ENCODE measurements at regions not wholly inside any gene's neighbourhood (a gene's known extent, or its start where the extent isn't known, plus 50 kb on each side); places are given as distances from the start of the nearest gene placed in this dataset.

DNA sequence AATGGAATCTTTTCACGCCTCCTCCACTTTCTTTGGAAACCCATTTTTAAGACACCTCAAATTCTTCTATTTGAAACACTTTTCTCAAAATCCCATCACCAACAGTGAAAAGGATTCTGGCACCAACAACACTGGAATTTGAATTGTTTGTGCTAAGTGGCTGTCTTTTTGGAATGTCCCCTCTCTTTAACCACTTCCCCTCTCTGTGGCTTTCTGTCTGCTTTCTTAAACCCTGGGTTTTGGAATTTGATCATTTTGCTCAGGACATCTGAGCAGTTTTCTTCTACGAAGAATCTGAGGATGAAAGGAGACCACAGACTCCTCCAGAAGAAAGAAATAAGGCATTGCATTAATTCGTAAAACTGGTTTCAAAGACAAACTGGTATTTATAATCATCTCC, 89.0 kb downstream of the MXRA5 start:
- FAIRE-seq (no peak), DNase-seq (ENCODE audit: insufficient read length, low spot score) (no peak)
- no peak for TF ChIP-seq TAF1 (IDR thresholded peaks at IDR 0.05; ENCODE audit: low read depth, low read length)
- no peak for TF ChIP-seq SPI1 (IDR thresholded peaks at IDR 0.05; ENCODE audit: low read depth, low read length)
- TF ChIP-seq POU2F2 (IDR thresholded peaks at IDR 0.05; ENCODE audit: low read depth, low read length), result no peak
- no peak for TF ChIP-seq POLR2AphosphoS5 (IDR thresholded peaks at IDR 0.05; ENCODE audit: low read depth, low read length)
- no peak for TF ChIP-seq PAX5 (IDR thresholded peaks at IDR 0.05; ENCODE audit: insufficient read depth, low read length, severe bottlenecking)
- no peak for TF ChIP-seq POLR2A (IDR thresholded peaks at IDR 0.05; ENCODE audit: low read depth, low read length)

DNA sequence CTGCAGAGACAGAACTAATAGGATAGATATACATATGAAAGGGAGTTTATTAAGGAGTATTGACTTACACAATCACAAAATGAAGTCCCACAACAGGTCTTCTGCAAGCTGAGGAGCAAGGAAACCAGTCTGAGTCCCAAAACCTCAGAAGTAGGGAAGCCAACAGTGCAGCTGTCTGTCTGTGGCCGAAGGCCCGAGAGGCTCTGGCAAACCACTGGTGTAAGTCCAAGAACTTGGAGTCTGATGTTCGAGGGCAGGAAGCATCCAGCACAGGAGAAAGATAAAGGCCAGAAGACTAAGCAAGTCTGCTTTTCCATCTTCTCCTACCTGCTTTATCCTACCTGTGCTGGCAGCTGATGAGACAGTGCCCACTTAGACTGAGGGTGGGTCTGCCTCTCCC, 89.6 kb downstream of the MXRA5 start:
- FAIRE-seq, result no peak
- TF ChIP-seq PAX5 (IDR thresholded peaks at IDR 0.05; ENCODE audit: insufficient read depth, low read length, severe bottlenecking) (no peak), SPI1 (IDR thresholded peaks at IDR 0.05; ENCODE audit: low read depth, low read length) (no peak), POLR2A (IDR thresholded peaks at IDR 0.05; ENCODE audit: low read depth, low read length) (no peak), POLR2AphosphoS5 (IDR thresholded peaks at IDR 0.05; ENCODE audit: low read depth, low read length) (no peak), TAF1 (IDR thresholded peaks at IDR 0.05; ENCODE audit: low read depth, low read length) (no peak), POU2F2 (IDR thresholded peaks at IDR 0.05; ENCODE audit: low read depth, low read length) (no peak)
- no peak for DNase-seq (ENCODE audit: insufficient read length, low spot score)

GRCh38 chrX:3252744-3253143, 93.7 kb downstream of the MXRA5 start:
- no peak for FAIRE-seq

GRCh38 chrX:3250966-3251365, 95.5 kb downstream of the MXRA5 start:
- FAIRE-seq (no peak), DNase-seq (ENCODE audit: insufficient read length, low spot score) (no peak)
- TF ChIP-seq SPI1 (IDR thresholded peaks at IDR 0.05; ENCODE audit: low read depth, low read length) (no peak), POLR2A (IDR thresholded peaks at IDR 0.05; ENCODE audit: low read depth, low read length) (no peak), TAF1 (IDR thresholded peaks at IDR 0.05; ENCODE audit: low read depth, low read length) (no peak), POLR2AphosphoS5 (IDR thresholded peaks at IDR 0.05; ENCODE audit: low read depth, low read length) (no peak)

More at GRCh38 chrX:3252744-3253143, 93.7 kb downstream of the MXRA5 start:
- TF ChIP-seq SPI1 (IDR thresholded peaks at IDR 0.05; ENCODE audit: low read depth, low read length), result 0 out of 2 replicates have a peak, but pooled peaks have one; percentile 17
- TF ChIP-seq POLR2A (IDR thresholded peaks at IDR 0.05; ENCODE audit: low read depth, low read length), result no peak
- DNase-seq (ENCODE audit: insufficient read length, low spot score), result no peak

GRCh38 chrX:3244955-3245354, 101.5 kb downstream of the MXRA5 start:
- no peak for TF ChIP-seq SPI1 (IDR thresholded peaks at IDR 0.05; ENCODE audit: low read depth, low read length)
- no peak for TF ChIP-seq POLR2AphosphoS5 (IDR thresholded peaks at IDR 0.05; ENCODE audit: low read depth, low read length)
- TF ChIP-seq POLR2A (IDR thresholded peaks at IDR 0.05; ENCODE audit: low read depth, low read length), result no peak
- no peak for TF ChIP-seq PAX5 (IDR thresholded peaks at IDR 0.05; ENCODE audit: insufficient read depth, low read length, severe bottlenecking)
- no peak for TF ChIP-seq POU2F2 (IDR thresholded peaks at IDR 0.05; ENCODE audit: low read depth, low read length)
- TF ChIP-seq TAF1 (IDR thresholded peaks at IDR 0.05; ENCODE audit: low read depth, low read length), result no peak
- no peak for DNase-seq (ENCODE audit: insufficient read length, low spot score)
- FAIRE-seq, result no peak

- DNase-seq (ENCODE audit: insufficient read length, low spot score), result no peak
- FAIRE-seq, result no peak
- TF ChIP-seq POU2F2 (IDR thresholded peaks at IDR 0.05; ENCODE audit: low read depth, low read length), result no peak
- no peak for TF ChIP-seq TAF1 (IDR thresholded peaks at IDR 0.05; ENCODE audit: low read depth, low read length)
- TF ChIP-seq POLR2AphosphoS5 (IDR thresholded peaks at IDR 0.05; ENCODE audit: low read depth, low read length), result no peak
- TF ChIP-seq PAX5 (IDR thresholded peaks at IDR 0.05; ENCODE audit: insufficient read depth, low read length, severe bottlenecking), result no peak
- no peak for TF ChIP-seq POLR2A (IDR thresholded peaks at IDR 0.05; ENCODE audit: low read depth, low read length)
- TF ChIP-seq SPI1 (IDR thresholded peaks at IDR 0.05; ENCODE audit: low read depth, low read length), result no peak
Observed at GRCh38 chrX:3244203-3244743, 102.2 kb downstream of the MXRA5 start.

GRCh38 chrX:3232262-3232923, 114.1 kb downstream of the MXRA5 start:
- TF ChIP-seq SPI1 (IDR thresholded peaks at IDR 0.05; ENCODE audit: low read depth, low read length) (no peak), POU2F2 (IDR thresholded peaks at IDR 0.05; ENCODE audit: low read depth, low read length) (no peak), POLR2A (IDR thresholded peaks at IDR 0.05; ENCODE audit: low read depth, low read length) (no peak), TAF1 (IDR thresholded peaks at IDR 0.05; ENCODE audit: low read depth, low read length) (no peak), PAX5 (IDR thresholded peaks at IDR 0.05; ENCODE audit: insufficient read depth, low read length, severe bottlenecking) (no peak), POLR2AphosphoS5 (IDR thresholded peaks at IDR 0.05; ENCODE audit: low read depth, low read length) (no peak)
- no peak for DNase-seq (ENCODE audit: insufficient read length, low spot score)
- no peak for FAIRE-seq

GRCh38 chrX:3231766-3232165, 114.7 kb downstream of the MXRA5 start:
- FAIRE-seq, result no peak

DNA sequence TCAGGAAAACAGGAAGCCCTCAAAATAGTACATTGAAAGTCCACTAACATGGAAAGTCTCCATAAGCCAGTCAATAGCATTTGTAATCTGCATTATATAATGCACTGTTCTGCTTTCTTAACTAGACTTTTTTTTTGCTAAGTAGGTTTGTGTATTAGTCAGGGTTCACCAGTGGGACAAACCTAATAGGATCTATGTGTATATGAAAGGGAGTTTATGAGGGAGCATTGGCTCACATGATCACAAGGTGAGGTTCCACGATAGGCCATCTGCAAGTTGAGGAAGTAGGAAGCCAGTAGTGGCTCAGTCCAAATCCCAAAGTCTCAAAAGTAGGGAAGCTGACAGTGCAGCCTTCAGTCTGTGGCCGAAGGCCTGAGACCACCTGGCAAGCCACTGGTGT, 116.0 kb downstream of the MXRA5 start:
- DNase-seq (ENCODE audit: insufficient read length, low spot score), result no peak
- FAIRE-seq, result no peak
- TF ChIP-seq PAX5 (IDR thresholded peaks at IDR 0.05; ENCODE audit: insufficient read depth, low read length, severe bottlenecking) (no peak), POLR2A (IDR thresholded peaks at IDR 0.05; ENCODE audit: low read depth, low read length) (no peak), POU2F2 (IDR thresholded peaks at IDR 0.05; ENCODE audit: low read depth, low read length) (no peak), TAF1 (IDR thresholded peaks at IDR 0.05; ENCODE audit: low read depth, low read length) (no peak), SPI1 (IDR thresholded peaks at IDR 0.05; ENCODE audit: low read depth, low read length) (no peak), POLR2AphosphoS5 (IDR thresholded peaks at IDR 0.05; ENCODE audit: low read depth, low read length) (no peak)

More at GRCh38 chrX:3231766-3232165, 114.7 kb downstream of the MXRA5 start:
- TF ChIP-seq SPI1 (IDR thresholded peaks at IDR 0.05; ENCODE audit: low read depth, low read length), result no peak
- no peak for DNase-seq (ENCODE audit: insufficient read length, low spot score)

DNA sequence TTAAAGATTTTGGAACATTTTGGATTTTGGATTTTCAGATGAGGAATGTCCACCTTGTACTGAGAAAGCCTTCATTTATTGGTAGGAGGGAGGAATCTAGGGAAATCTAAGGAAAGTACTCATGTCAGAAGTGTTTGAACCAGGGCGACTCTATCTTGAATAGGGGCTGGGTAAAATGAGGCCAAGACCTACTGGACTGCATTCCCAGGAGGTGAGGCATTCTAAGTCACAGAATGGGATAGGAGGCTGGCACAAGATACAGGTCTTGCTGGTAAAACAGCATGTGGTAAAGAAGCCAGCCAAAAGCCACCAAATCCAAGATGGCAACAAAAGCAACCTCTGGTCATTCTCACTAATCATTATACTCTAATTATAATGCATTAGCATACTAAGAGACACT, 118.9 kb downstream of the MXRA5 start:
- no peak for FAIRE-seq
- DNase-seq (ENCODE audit: insufficient read length, low spot score), result no peak
- TF ChIP-seq TAF1 (IDR thresholded peaks at IDR 0.05; ENCODE audit: low read depth, low read length) (no peak), POU2F2 (IDR thresholded peaks at IDR 0.05; ENCODE audit: low read depth, low read length) (no peak), POLR2AphosphoS5 (IDR thresholded peaks at IDR 0.05; ENCODE audit: low read depth, low read length) (no peak), PAX5 (IDR thresholded peaks at IDR 0.05; ENCODE audit: insufficient read depth, low read length, severe bottlenecking) (no peak), POLR2A (IDR thresholded peaks at IDR 0.05; ENCODE audit: low read depth, low read length) (no peak), SPI1 (IDR thresholded peaks at IDR 0.05; ENCODE audit: low read depth, low read length) (no peak)
